Stimulated activated memory B cell treated with anti-CD40 and anti-IgM and Interleukin-4, amounts not matched to agents 10 μg/mL and 1 μg/mL and 100 μg/mL, for 72 hours (primary cell): ENCODE measurements at regions not wholly inside any gene's neighbourhood (a gene's known extent, or its start where the extent isn't known, plus 50 kb on each side); places are given as distances from the start of the nearest gene placed in this dataset.

Experiments used
- ATAC-seq: fragments of 150-1000 bp; cut with Tn5 transposase; 2 replicates; pipeline ENCODE4 v1.10.0; 2021
- H3K27ac Mint-ChIP-seq: one replicate; pipeline ENCODE4 v1.8.0; 2022; ENCODE audit warnings: mild to moderate bottlenecking, mixed read lengths
- H3K27me3 Mint-ChIP-seq: one replicate; pipeline ENCODE4 v1.8.0; 2022; ENCODE audit warnings: mixed read lengths
- H3K36me3 Mint-ChIP-seq: one replicate; pipeline ENCODE4 v1.8.0; 2022; ENCODE audit warnings: mixed read lengths
- H3K4me1 Mint-ChIP-seq: one replicate; pipeline ENCODE4 v1.8.0; 2022; ENCODE audit warnings: mixed read lengths
- H3K4me3 Mint-ChIP-seq: one replicate; pipeline ENCODE4 v1.8.0; 2022; ENCODE audit warnings: mild to moderate bottlenecking, moderate library complexity, mixed read lengths
- H3K9me3 Mint-ChIP-seq: one replicate; pipeline ENCODE4 v1.8.0; 2022; ENCODE audit warnings: mixed read lengths

- H3K4me3 Mint-ChIP-seq, result no peak overlapping the region
- no peaks in the 10 kb centered on the region for H3K36me3 Mint-ChIP-seq
- H3K27ac Mint-ChIP-seq, result no peak overlapping the region
- peaks cover 43% of the 10 kb centered on the region for H3K27me3 Mint-ChIP-seq
- no peaks in the 10 kb centered on the region for H3K4me1 Mint-ChIP-seq
- ATAC-seq, result no peak
- H3K9me3 Mint-ChIP-seq, result peaks cover 4% of the 10 kb centered on the region
Measured at GRCh38 chr12:111160350-111161241, 208.3 kb downstream of the PHETA1 start.

GRCh38 chr12:111158992-111159391 lies 209.9 kb downstream of the PHETA1 start:
- H3K4me1 Mint-ChIP-seq, result no peaks in the 10 kb centered on the region

GRCh38 chr12:111157486-111157885 lies 211.4 kb downstream of the PHETA1 start:
- Mint-ChIP-seq H3K4me3 (no peak overlapping the region), H3K27me3 (peaks cover 25% of the 10 kb centered on the region), H3K9me3 (peaks cover 4% of the 10 kb centered on the region), H3K36me3 (no peaks in the 10 kb centered on the region), H3K27ac (no peak overlapping the region), H3K4me1 (no peaks in the 10 kb centered on the region)
- ATAC-seq, result no peak

More at GRCh38 chr12:111158992-111159391, 209.9 kb downstream of the PHETA1 start:
- no peaks in the 10 kb centered on the region for H3K36me3 Mint-ChIP-seq
- no peak for ATAC-seq
- H3K9me3 Mint-ChIP-seq, result peaks cover 4% of the 10 kb centered on the region
- H3K27me3 Mint-ChIP-seq, result peaks cover 27% of the 10 kb centered on the region
- H3K4me3 Mint-ChIP-seq, result no peak overlapping the region
- H3K27ac Mint-ChIP-seq, result no peak overlapping the region

- no peak for ATAC-seq
- Mint-ChIP-seq H3K9me3 (peaks cover 4% of the 10 kb centered on the region), H3K4me1 (no peaks in the 10 kb centered on the region), H3K36me3 (no peaks in the 10 kb centered on the region), H3K27ac (no peak overlapping the region), H3K27me3 (peaks cover 35% of the 10 kb centered on the region), H3K4me3 (no peak overlapping the region)
Measured at GRCh38 chr12:111156304-111156703, 212.6 kb downstream of the PHETA1 start.

GRCh38 chr12:111155521-111155920 lies 213.4 kb downstream of the PHETA1 start:
- H3K27ac Mint-ChIP-seq, result no peak overlapping the region
- no peak overlapping the region for H3K4me3 Mint-ChIP-seq
- no peak for ATAC-seq
- H3K9me3 Mint-ChIP-seq, result peaks cover 4% of the 10 kb centered on the region
- H3K36me3 Mint-ChIP-seq, result no peaks in the 10 kb centered on the region
- H3K27me3 Mint-ChIP-seq, result peaks cover 34% of the 10 kb centered on the region
- no peaks in the 10 kb centered on the region for H3K4me1 Mint-ChIP-seq

GRCh38 chr12:111155020-111155419 lies 213.9 kb downstream of the PHETA1 start:
- peaks cover 29% of the 10 kb centered on the region for H3K27me3 Mint-ChIP-seq
- no peak for ATAC-seq
- no peaks in the 10 kb centered on the region for H3K36me3 Mint-ChIP-seq
- H3K4me3 Mint-ChIP-seq, result no peak overlapping the region
- H3K4me1 Mint-ChIP-seq, result no peaks in the 10 kb centered on the region
- H3K9me3 Mint-ChIP-seq, result peaks cover 4% of the 10 kb centered on the region
- H3K27ac Mint-ChIP-seq, result no peak overlapping the region

- no peaks in the 10 kb centered on the region for H3K36me3 Mint-ChIP-seq
- H3K27ac Mint-ChIP-seq, result no peak overlapping the region
- no peak for ATAC-seq
- peaks cover 4% of the 10 kb centered on the region for H3K9me3 Mint-ChIP-seq
- H3K4me1 Mint-ChIP-seq, result no peaks in the 10 kb centered on the region
- H3K4me3 Mint-ChIP-seq, result no peak overlapping the region
- H3K27me3 Mint-ChIP-seq, result peaks cover 30% of the 10 kb centered on the region
Measured at GRCh38 chr12:111154147-111154834, 214.6 kb downstream of the PHETA1 start.

GRCh38 chr12:111152561-111152960 lies 216.3 kb downstream of the PHETA1 start:
- Mint-ChIP-seq H3K4me3 (no peak overlapping the region), H3K27me3 (peaks cover 47% of the 10 kb centered on the region), H3K27ac (no peak overlapping the region), H3K9me3 (peaks cover 8% of the 10 kb centered on the region), H3K36me3 (peaks cover 5% of the 10 kb centered on the region), H3K4me1 (no peaks in the 10 kb centered on the region)
- ATAC-seq, result no peak

- Mint-ChIP-seq H3K27me3 (peaks cover 57% of the 10 kb centered on the region), H3K36me3 (peaks cover 5% of the 10 kb centered on the region), H3K4me3 (no peak overlapping the region), H3K4me1 (no peaks in the 10 kb centered on the region), H3K9me3 (peaks cover 6% of the 10 kb centered on the region), H3K27ac (no peak overlapping the region)
- no peak for ATAC-seq
Measured at GRCh38 chr12:111150921-111151840, 217.7 kb downstream of the PHETA1 start.

- peaks cover 8% of the 10 kb centered on the region for H3K9me3 Mint-ChIP-seq
- ATAC-seq, result no peak
- peaks cover 5% of the 10 kb centered on the region for H3K36me3 Mint-ChIP-seq
- no peak overlapping the region for H3K4me3 Mint-ChIP-seq
- H3K27ac Mint-ChIP-seq, result no peak overlapping the region
- no peaks in the 10 kb centered on the region for H3K4me1 Mint-ChIP-seq
- peaks cover 61% of the 10 kb centered on the region for H3K27me3 Mint-ChIP-seq
Measured at GRCh38 chr12:111150360-111150759, 218.5 kb downstream of the PHETA1 start.

GRCh38 chr12:111149299-111149698 lies 219.6 kb downstream of the PHETA1 start:
- no peak overlapping the region for H3K27ac Mint-ChIP-seq
- H3K4me1 Mint-ChIP-seq, result no peaks in the 10 kb centered on the region
- peaks cover 5% of the 10 kb centered on the region for H3K36me3 Mint-ChIP-seq
- peaks cover 71% of the 10 kb centered on the region for H3K27me3 Mint-ChIP-seq
- no peak for ATAC-seq
- no peak overlapping the region for H3K4me3 Mint-ChIP-seq
- H3K9me3 Mint-ChIP-seq, result peaks cover 8% of the 10 kb centered on the region

GRCh38 chr12:111148005-111148404 lies 220.9 kb downstream of the PHETA1 start:
- Mint-ChIP-seq H3K4me1 (no peaks in the 10 kb centered on the region), H3K27ac (no peak overlapping the region), H3K27me3 (peaks cover 78% of the 10 kb centered on the region), H3K4me3 (no peak overlapping the region), H3K9me3 (peaks cover 8% of the 10 kb centered on the region), H3K36me3 (peaks cover 5% of the 10 kb centered on the region)
- ATAC-seq, result no peak

- no peak overlapping the region for H3K27ac Mint-ChIP-seq
- H3K4me1 Mint-ChIP-seq, result no peaks in the 10 kb centered on the region
- peaks cover 7% of the 10 kb centered on the region for H3K9me3 Mint-ChIP-seq
- peaks cover 62% of the 10 kb centered on the region for H3K27me3 Mint-ChIP-seq
- no peak overlapping the region for H3K4me3 Mint-ChIP-seq
- peaks cover 5% of the 10 kb centered on the region for H3K36me3 Mint-ChIP-seq
- no peak for ATAC-seq
Measured at GRCh38 chr12:111143271-111143670, 222.9 kb upstream of the MYL2 start.

- Mint-ChIP-seq H3K36me3 (no peaks in the 10 kb centered on the region), H3K27me3 (peaks cover 44% of the 10 kb centered on the region), H3K4me1 (no peaks in the 10 kb centered on the region), H3K27ac (no peak overlapping the region), H3K4me3 (no peak overlapping the region), H3K9me3 (peaks cover 2% of the 10 kb centered on the region)
- ATAC-seq, result no peak
Measured at GRCh38 chr12:111141205-111141604, 220.8 kb upstream of the MYL2 start.

GRCh38 chr12:111138016-111138415 lies 217.6 kb upstream of the MYL2 start:
- no peaks in the 10 kb centered on the region for H3K36me3 Mint-ChIP-seq
- H3K9me3 Mint-ChIP-seq, result peaks cover 13% of the 10 kb centered on the region
- ATAC-seq, result no peak
- H3K27me3 Mint-ChIP-seq, result peaks cover 42% of the 10 kb centered on the region
- no peak overlapping the region for H3K27ac Mint-ChIP-seq
- no peak overlapping the region for H3K4me3 Mint-ChIP-seq
- no peaks in the 10 kb centered on the region for H3K4me1 Mint-ChIP-seq
